Neuronal stem cell (in vitro differentiated cells): ENCODE measurements at regions not wholly inside any gene's neighbourhood (a gene's known extent, or its start where the extent isn't known, plus 50 kb on each side); places are given as distances from the start of the nearest gene placed in this dataset.
A peak's percentile ranks its signal among the peaks of the same experiment; 100 is the strongest.

ENCODE experiments used
- DNase-seq: peaks from one replicate; pipeline ENCODE4 v3.0.0-alpha.2; 2013; ENCODE audit warnings: low spot score
- H2AFZ ChIP-seq: one replicate; pipeline ENCODE4 v1.6.1; 2013; ENCODE audit warnings: mild to moderate bottlenecking, low read length, inconsistent platforms
- H2AK5ac ChIP-seq: 2 replicates; pipeline ENCODE4 v1.6.1; 2013; ENCODE audit warnings: low read depth, mild to moderate bottlenecking, inconsistent platforms, low read length, moderate library complexity, mixed read lengths
- H2BK120ac ChIP-seq: 2 replicates; pipeline ENCODE4 v1.6.1; 2013; ENCODE audit warnings: low read depth, mild to moderate bottlenecking, inconsistent platforms, low read length, moderate library complexity, mixed read lengths
- H2BK12ac ChIP-seq: one replicate; pipeline ENCODE4 v1.6.1; 2013; ENCODE audit warnings: low read length, inconsistent platforms
- H2BK15ac ChIP-seq: 2 replicates; pipeline ENCODE4 v1.6.1; 2013; ENCODE audit warnings: mild to moderate bottlenecking, low read length, inconsistent platforms, mixed read lengths
- H2BK5ac ChIP-seq: one replicate; pipeline ENCODE4 v1.6.1; 2013; ENCODE audit warnings: inconsistent platforms, mild to moderate bottlenecking, low read length, moderate library complexity
- H3K14ac ChIP-seq: one replicate; pipeline ENCODE4 v1.6.1; 2013; ENCODE audit warnings: low read length, inconsistent platforms
- H3K18ac ChIP-seq: 2 replicates; pipeline ENCODE4 v1.6.1; 2013; ENCODE audit warnings: low read length, inconsistent platforms
- H3K23ac ChIP-seq: 2 replicates; pipeline ENCODE4 v1.6.1; 2013; ENCODE audit warnings: low read depth, mild to moderate bottlenecking, mixed read lengths, low read length, inconsistent platforms; ENCODE audit not compliant: poor library complexity
- H3K27ac ChIP-seq: replicated peaks from 3 replicates; pipeline ENCODE4 v1.5.1; 2013; ENCODE audit warnings: low read length, inconsistent platforms
- H3K27me3 ChIP-seq, 3 experiments: 2 replicates each; pipeline ENCODE4 v1.6.1; 2013; ENCODE audit warnings: low read length in 3 of 3, mild to moderate bottlenecking in 2 of 3, inconsistent platforms in 1 of 3, low read depth in 1 of 3, mixed read lengths in 1 of 3, moderate library complexity in 1 of 3; ENCODE audit not compliant: control insufficient read depth in 3 of 3, insufficient read depth in 3 of 3
- H3K36me3 ChIP-seq, 2 donors: replicated peaks in 1 of 2; 2 replicates each; pipeline ENCODE4 v1.6.1; 2013; ENCODE audit warnings: low read length in 2 of 2; ENCODE audit not compliant: control insufficient read depth in 2 of 2, insufficient read depth in 2 of 2
- H3K4ac ChIP-seq: 2 replicates; pipeline ENCODE4 v1.6.1; 2013; ENCODE audit warnings: inconsistent platforms, mild to moderate bottlenecking, low read length, moderate library complexity
- H3K4me1 ChIP-seq, 2 donors: 1 replicate in 1 of 2; 2 replicates in 1 of 2; pipeline ENCODE4 v1.6.1; 2013; ENCODE audit warnings: low read length in 2 of 2, low read depth in 1 of 2; ENCODE audit not compliant: control insufficient read depth in 2 of 2, insufficient read depth in 1 of 2
- H3K4me2 ChIP-seq: one replicate; pipeline ENCODE4 v1.6.1; 2013; ENCODE audit warnings: mild to moderate bottlenecking, low read length, inconsistent platforms; ENCODE audit not compliant: insufficient read depth, poor library complexity, severe bottlenecking
- H3K4me3 ChIP-seq, 2 donors: 2 replicates each; pipeline ENCODE4 v1.5.1; 2013; ENCODE audit warnings: low read length in 2 of 2, mild to moderate bottlenecking in 2 of 2, inconsistent platforms in 1 of 2, moderate library complexity in 1 of 2
- H3K79me1 ChIP-seq: one replicate; pipeline ENCODE4 v1.6.1; 2013; ENCODE audit warnings: low read depth, mild to moderate bottlenecking, inconsistent platforms, low read length, moderate library complexity
- H3K9ac ChIP-seq: one replicate; pipeline ENCODE4 v1.6.1; 2013; ENCODE audit warnings: mild to moderate bottlenecking, low read depth, low read length, inconsistent platforms; ENCODE audit not compliant: poor library complexity
- H3K9me3 ChIP-seq, 2 donors: replicated peaks in 1 of 2; 2 replicates each; pipeline versions ENCODE3 to v1.6.1; 2013; ENCODE audit warnings: low read length in 2 of 2, mild to moderate bottlenecking in 2 of 2, inconsistent platforms in 1 of 2, low read depth in 1 of 2, mixed read lengths in 1 of 2, moderate library complexity in 1 of 2; ENCODE audit not compliant: control insufficient read depth in 2 of 2, insufficient read depth in 1 of 2
- H4K8ac ChIP-seq: one replicate; pipeline ENCODE4 v1.6.1; 2013; ENCODE audit warnings: low read depth, mild to moderate bottlenecking, inconsistent platforms, low read length, moderate library complexity
- H4K91ac ChIP-seq: one replicate; pipeline ENCODE4 v1.6.1; 2013; ENCODE audit warnings: low read length, low read depth, mild to moderate bottlenecking, inconsistent platforms; ENCODE audit not compliant: poor library complexity
- WGBS, 2 donors: extraction: QIAGEN DNeasy Blood & Tissue Kit; methylation state at CpG; one replicate each; pipeline ENCODE4 v1.1.7; 2013; ENCODE audit warnings: missing lambda C conversion rate in 2 of 2, mixed read lengths in 1 of 2; ENCODE audit not compliant: insufficient read length in 2 of 2, insufficient replicate concordance in 1 of 2; ENCODE audit errors: extremely low coverage in 2 of 2; 5-methylcytosine and 5-hydroxymethylcytosine counted together

DNA sequence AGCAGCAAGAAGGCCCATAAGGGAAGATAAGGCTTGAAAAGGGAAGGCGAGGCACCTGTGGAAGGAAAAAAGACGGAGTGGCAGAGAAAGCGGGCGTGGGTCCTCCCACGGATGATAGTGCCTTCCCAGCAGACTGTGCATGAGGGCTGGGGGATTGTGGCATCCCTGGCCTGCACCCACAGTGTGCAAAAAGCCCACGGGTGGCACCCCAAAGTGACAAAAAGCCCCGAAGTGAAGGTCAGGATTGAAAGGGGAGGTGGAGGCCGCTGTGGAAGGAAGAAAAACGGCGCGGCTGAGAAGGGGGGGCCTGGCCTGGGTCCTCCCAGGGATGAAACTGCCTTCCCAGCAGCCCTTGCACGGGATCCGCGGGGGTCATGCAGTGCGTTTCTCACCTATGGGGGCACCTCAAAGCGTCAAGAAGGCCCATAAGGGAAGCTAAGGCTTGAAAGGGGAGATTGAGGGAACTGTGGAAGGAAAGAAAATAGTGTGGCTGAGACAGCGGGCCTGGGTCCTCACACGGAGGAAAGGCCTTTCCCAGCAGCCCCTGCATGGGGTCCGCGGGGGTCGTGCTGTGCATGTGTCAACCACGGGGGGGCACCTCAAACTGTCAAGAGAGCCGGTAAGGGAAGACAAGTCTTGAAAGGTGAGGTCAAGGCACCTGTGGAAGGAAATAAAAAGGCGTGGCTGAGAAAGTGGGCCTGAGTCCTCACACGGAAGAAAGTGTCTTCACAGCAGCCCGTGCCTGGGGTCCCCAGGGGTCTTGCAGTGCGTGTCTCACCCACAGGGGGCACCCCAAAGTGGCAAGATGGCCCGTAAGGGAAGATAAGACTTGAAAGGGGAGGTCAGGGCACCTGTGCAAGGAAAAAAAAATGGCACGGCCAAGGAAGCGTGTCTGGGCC, 274.1 kb downstream of the ALG10 start:
- Histone ChIP-seq H3K4me1 (no peaks in the 10 kb centered on the region), H3K23ac (no peak overlapping the region), H2BK15ac (no peak overlapping the region), H3K4me2 (no peak overlapping the region), H3K14ac (no peak overlapping the region), H2AFZ (no peak overlapping the region), H2BK5ac (no peak overlapping the region), H3K36me3 (no peaks in the 10 kb centered on the region), H2BK120ac (no peak overlapping the region), H3K9me3 (peaks cover 0 to 89% of the 10 kb centered on the region in 2 donors), H3K18ac (no peak overlapping the region), H2AK5ac (no peak overlapping the region), H3K9ac (peak overlapping the region; percentile 44), H3K4me3 (no peak overlapping the region), H3K79me1 (no peaks in the 10 kb centered on the region), H3K4ac (no peak overlapping the region), H3K27ac (no peak overlapping the region), H2BK12ac (no peak overlapping the region), H3K27me3 (no peaks in the 10 kb centered on the region), H4K91ac (no peak overlapping the region), H4K8ac (no peak overlapping the region)
- DNase-seq: no peak
- WGBS, 2 donors: no CpG with 5 or more reads among the region's 30 CpGs

DNA sequence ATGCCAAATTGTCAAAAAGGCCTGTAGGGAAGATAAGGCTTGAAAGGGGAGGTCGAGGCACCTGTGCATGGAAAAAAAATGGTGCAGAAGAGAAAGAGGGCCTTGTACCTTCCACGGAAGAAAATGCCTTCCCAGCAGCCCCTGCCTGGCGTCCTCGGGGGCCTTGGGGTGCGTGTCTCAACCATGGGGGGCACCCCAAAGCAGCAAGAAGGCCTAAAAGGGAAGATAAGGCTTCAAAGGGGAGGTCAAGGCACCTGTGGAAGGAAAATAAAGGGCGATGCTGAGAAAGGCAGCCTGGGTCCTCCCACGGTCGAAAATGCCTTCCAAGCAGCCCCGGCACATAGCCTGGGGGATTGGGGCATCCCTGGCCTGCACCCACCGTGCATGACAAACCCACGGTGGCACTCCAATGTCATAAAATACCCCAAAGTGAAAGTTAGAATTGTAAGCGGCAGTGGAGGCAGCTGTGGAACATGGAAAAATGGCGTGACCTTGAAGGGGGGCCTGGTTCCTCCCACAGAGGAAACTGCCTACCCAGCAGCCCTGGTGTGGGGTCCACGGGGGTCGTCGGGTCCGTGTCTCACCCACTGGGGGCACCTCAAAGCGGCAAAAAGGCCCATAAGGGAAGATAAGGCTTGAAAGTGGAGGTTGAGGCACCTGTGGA, 275.0 kb downstream of the ALG10 start:
- Histone ChIP-seq H2AFZ (no peak overlapping the region), H4K8ac (no peak overlapping the region), H3K9me3 (peaks cover 0 to 89% of the 10 kb centered on the region in 2 donors), H2BK5ac (no peak overlapping the region), H3K79me1 (no peaks in the 10 kb centered on the region), H2BK12ac (no peak overlapping the region), H3K18ac (no peak overlapping the region), H3K4me2 (no peak overlapping the region), H3K4ac (no peak overlapping the region), H3K4me3 (no peak overlapping the region), H3K23ac (no peak overlapping the region), H4K91ac (no peak overlapping the region), H3K36me3 (no peaks in the 10 kb centered on the region), H3K4me1 (no peaks in the 10 kb centered on the region), H2AK5ac (no peak overlapping the region), H3K9ac (no peak overlapping the region), H3K27ac (no peak overlapping the region), H2BK15ac (no peak overlapping the region), H3K14ac (no peak overlapping the region), H2BK120ac (no peak overlapping the region), H3K27me3 (no peaks in the 10 kb centered on the region)
- WGBS, 2 donors: no CpG with 5 or more reads among the region's 18 CpGs
- DNase-seq: no peak

DNA sequence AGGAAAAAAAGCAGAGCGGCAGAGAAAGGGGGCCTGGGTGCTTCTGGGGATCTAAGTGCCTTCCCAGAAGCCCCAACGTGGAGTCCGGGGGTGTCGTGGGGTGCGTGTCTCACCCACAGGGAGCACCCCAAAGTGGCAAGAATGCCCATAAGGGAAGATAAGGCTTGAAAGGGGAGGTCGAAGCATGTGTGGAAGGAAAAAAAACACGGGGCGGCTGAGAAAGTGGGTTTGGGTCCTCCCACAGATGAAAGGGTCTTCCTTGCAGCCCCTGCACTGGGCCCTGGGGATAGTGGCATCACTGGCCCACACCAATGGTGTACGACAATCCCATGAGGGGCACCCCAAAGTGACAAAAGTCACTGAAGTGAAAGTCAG, 275.5 kb downstream of the ALG10 start:
- no peak overlapping the region for H2AFZ ChIP-seq
- H2BK15ac ChIP-seq: no peak overlapping the region
- no peak overlapping the region for H3K4me2 ChIP-seq
- no peak overlapping the region for H3K14ac ChIP-seq
- H3K36me3 ChIP-seq: no peaks in the 10 kb centered on the region
- no peaks in the 10 kb centered on the region for H3K4me1 ChIP-seq
- no peak for DNase-seq
- H4K91ac ChIP-seq: no peak overlapping the region
- no peak overlapping the region for H2AK5ac ChIP-seq
- no peaks in the 10 kb centered on the region for H3K27me3 ChIP-seq
- H3K18ac ChIP-seq: no peak overlapping the region
- no peak overlapping the region for H3K27ac ChIP-seq
- H3K9me3 ChIP-seq: peaks cover 0 to 93% of the 10 kb centered on the region in 2 donors
- no peak overlapping the region for H3K4ac ChIP-seq
- H2BK12ac ChIP-seq: no peak overlapping the region
- no peak overlapping the region for H3K23ac ChIP-seq
- H3K79me1 ChIP-seq: no peaks in the 10 kb centered on the region
- no peak overlapping the region for H4K8ac ChIP-seq
- H3K9ac ChIP-seq: no peak overlapping the region
- no peak overlapping the region for H2BK5ac ChIP-seq
- no peak overlapping the region for H2BK120ac ChIP-seq
- no CpG with 5 or more reads among the region's 9 CpGs for WGBS, 2 donors
- H3K4me3 ChIP-seq: no peak overlapping the region

DNA sequence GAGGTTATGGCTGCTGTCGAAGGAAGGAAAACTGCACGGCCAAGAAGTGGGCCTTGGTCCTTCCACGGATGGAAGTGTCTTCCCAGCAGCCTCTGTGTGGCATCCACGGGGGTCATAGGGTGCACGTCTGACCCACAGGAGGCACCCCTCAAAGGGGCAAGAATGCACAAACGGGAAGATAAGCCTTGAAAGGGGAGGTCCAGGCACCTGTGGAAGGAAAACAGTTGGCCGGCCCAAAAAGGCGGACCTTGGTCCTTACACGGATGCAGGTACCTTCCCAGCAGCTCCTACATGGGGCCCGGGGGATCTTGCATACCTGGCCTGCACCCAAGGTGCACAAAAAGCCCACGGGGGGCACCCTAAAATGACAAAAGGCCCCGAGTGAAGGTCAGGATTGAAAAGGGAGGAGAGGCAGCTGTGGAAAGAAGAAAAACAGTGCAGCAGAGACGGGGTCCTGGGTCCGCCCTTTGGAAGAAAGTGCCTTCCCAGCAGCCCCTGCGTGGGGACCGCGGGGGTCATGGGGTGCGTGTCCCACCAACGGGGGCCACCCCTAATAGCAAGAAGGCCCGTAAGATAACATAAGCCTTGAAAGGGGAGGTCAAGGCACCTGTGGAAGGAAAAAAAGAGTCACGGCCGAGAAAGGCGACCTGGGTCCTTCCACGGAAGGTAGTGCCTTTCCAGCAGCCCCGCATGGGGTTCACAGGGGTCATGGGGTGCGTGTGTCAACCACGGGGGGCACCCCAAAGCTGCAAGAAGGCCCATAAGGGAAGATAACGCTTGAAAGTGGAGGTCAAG, 276.1 kb downstream of the ALG10 start:
- no CpG with 5 or more reads among the region's 28 CpGs for WGBS, 2 donors
- peaks cover 0 to 93% of the 10 kb centered on the region in 2 donors for H3K9me3 ChIP-seq
- no peak overlapping the region for H3K4ac ChIP-seq

More for the DNA sequence above, 276.1 kb downstream of the ALG10 start:
- Histone ChIP-seq H2AK5ac (no peak overlapping the region), H2AFZ (no peak overlapping the region), H4K91ac (no peak overlapping the region), H3K4me2 (no peak overlapping the region), H2BK120ac (no peak overlapping the region), H3K9ac (no peak overlapping the region), H2BK5ac (no peak overlapping the region), H3K4me3 (no peak overlapping the region), H3K4me1 (no peaks in the 10 kb centered on the region), H3K23ac (no peak overlapping the region), H3K18ac (no peak overlapping the region), H3K14ac (no peak overlapping the region), H3K27ac (no peak overlapping the region), H2BK15ac (no peak overlapping the region), H3K79me1 (no peaks in the 10 kb centered on the region), H2BK12ac (no peak overlapping the region), H3K36me3 (no peaks in the 10 kb centered on the region), H3K27me3 (no peaks in the 10 kb centered on the region), H4K8ac (peak overlapping the region; percentile 17)
- no peak for DNase-seq
